ENCODE measurements at regions not wholly inside any gene's neighbourhood (a gene's known extent, or its start where the extent isn't known, plus 50 kb on each side); places are given as distances from the start of the nearest gene placed in this dataset.

DNA sequence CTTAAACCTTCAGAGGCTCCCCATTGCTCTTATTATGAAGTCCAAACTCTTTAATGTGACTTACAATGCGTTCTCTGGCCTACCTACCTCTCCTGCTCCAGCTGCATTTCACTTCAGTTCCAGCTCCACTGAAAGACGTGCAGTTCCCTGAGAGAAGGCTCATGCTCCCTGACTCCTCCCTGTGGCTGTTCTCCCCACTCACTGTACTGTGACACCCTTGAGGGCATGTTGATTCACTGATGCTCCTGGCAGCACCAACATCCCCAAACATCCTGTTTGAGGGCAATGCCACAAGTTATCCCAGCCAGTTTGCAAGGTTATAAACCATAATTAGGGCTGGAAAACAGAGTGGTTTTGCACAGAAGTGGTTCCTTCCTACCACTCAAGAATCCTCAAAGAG is 111.2 kb downstream of the LSM5 start:
- TF ChIP-seq EZH2phosphoT487 (IDR thresholded peaks at IDR 0.05; ENCODE audit: insufficient read depth, low read depth) (no peak), EZH2 (IDR thresholded peaks at IDR 0.05; ENCODE audit: insufficient read depth, poor library complexity, severe bottlenecking) (no peak)
